ENCODE measurements at regions not wholly inside any gene's neighbourhood (a gene's known extent, or its start where the extent isn't known, plus 50 kb on each side); places are given as distances from the start of the nearest gene placed in this dataset.

GRCh38 chr9:78584589-78584988, 287.7 kb downstream of the PSAT1 start:
- TF ChIP-seq CTCF (conservative IDR thresholded peaks at IDR 0.05; ENCODE audit: low read depth, low read length), result no peak
- H3K4me3 ChIP-seq (ENCODE audit: low read depth, low read length), result no peak overlapping the region
- no peak for DNase-seq (ENCODE audit: low read depth)

- DNase-seq (ENCODE audit: low read depth), result no peak
- no peak for TF ChIP-seq CTCF (conservative IDR thresholded peaks at IDR 0.05; ENCODE audit: low read depth, low read length)
- no peak overlapping the region for H3K4me3 ChIP-seq (ENCODE audit: low read depth, low read length)
Observed at GRCh38 chr9:78585909-78586308, 289.0 kb downstream of the PSAT1 start.

GRCh38 chr9:78590068-78590467, 293.1 kb downstream of the PSAT1 start:
- DNase-seq (ENCODE audit: low read depth), result no peak
- H3K4me3 ChIP-seq (ENCODE audit: low read depth, low read length), result no peak overlapping the region
- no peak for TF ChIP-seq CTCF (conservative IDR thresholded peaks at IDR 0.05; ENCODE audit: low read depth, low read length)

GRCh38 chr9:78592811-78593210, 295.9 kb downstream of the PSAT1 start:
- no peak for DNase-seq (ENCODE audit: low read depth)
- no peak overlapping the region for H3K4me3 ChIP-seq (ENCODE audit: low read depth, low read length)
- no peak for TF ChIP-seq CTCF (conservative IDR thresholded peaks at IDR 0.05; ENCODE audit: low read depth, low read length)

- TF ChIP-seq CTCF (conservative IDR thresholded peaks at IDR 0.05; ENCODE audit: low read depth, low read length), result no peak
Observed at GRCh38 chr9:78595200-78595945, 298.4 kb downstream of the PSAT1 start.

GRCh38 chr9:78596346-78596745, 299.4 kb downstream of the PSAT1 start:
- DNase-seq (ENCODE audit: low read depth), result no peak
- no peak for TF ChIP-seq CTCF (conservative IDR thresholded peaks at IDR 0.05; ENCODE audit: low read depth, low read length)
- no peak overlapping the region for H3K4me3 ChIP-seq (ENCODE audit: low read depth, low read length)

More at GRCh38 chr9:78595200-78595945, 298.4 kb downstream of the PSAT1 start:
- no peak overlapping the region for H3K4me3 ChIP-seq (ENCODE audit: low read depth, low read length)
- no peak for DNase-seq (ENCODE audit: low read depth)

GRCh38 chr9:78598120-78598519, 301.2 kb downstream of the PSAT1 start:
- no peak for DNase-seq (ENCODE audit: low read depth)
- TF ChIP-seq CTCF (conservative IDR thresholded peaks at IDR 0.05; ENCODE audit: low read depth, low read length), result no peak
- H3K4me3 ChIP-seq (ENCODE audit: low read depth, low read length), result no peak overlapping the region
